ENCODE measurements at regions not wholly inside any gene's neighbourhood (a gene's known extent, or its start where the extent isn't known, plus 50 kb on each side); places are given as distances from the start of the nearest gene placed in this dataset.

DNA sequence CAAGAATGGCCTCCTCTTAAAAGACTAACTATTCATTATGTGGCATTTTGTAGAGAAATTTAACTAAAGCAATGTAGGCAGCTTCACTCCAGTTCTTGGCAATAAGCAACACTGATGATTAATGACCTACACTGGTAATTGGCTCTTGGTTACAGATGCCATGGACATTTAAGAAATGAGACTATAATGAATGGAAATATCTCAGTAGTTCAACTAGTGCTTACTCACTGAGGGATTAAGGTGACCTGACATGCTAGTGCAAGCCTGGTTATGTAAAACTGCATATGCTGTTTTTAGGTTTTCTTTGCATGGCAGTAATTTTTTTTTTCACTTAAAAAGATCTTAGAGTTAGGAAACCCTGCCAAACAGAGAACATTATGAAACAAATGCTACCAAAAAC, 152.7 kb upstream of the AADAT start:
- no peak for TF ChIP-seq CTCF (conservative IDR thresholded peaks at IDR 0.05; ENCODE audit: control insufficient read depth, insufficient read depth, low read depth, low read length)

GRCh38 chr4:170234800-170235199, 145.0 kb upstream of the AADAT start:
- TF ChIP-seq CTCF (conservative IDR thresholded peaks at IDR 0.05; ENCODE audit: control insufficient read depth, insufficient read depth, low read depth, low read length), result no peak
- DNase-seq (ENCODE audit: low read depth), result no peak
- no peak overlapping the region for H3K4me3 ChIP-seq (ENCODE audit: control insufficient read depth, low read depth, low read length)

More for the DNA sequence above, 152.7 kb upstream of the AADAT start:
- no peak overlapping the region for H3K4me3 ChIP-seq (ENCODE audit: control insufficient read depth, low read depth, low read length)
- DNase-seq (ENCODE audit: low read depth), result no peak

GRCh38 chr4:170231377-170231776, 141.6 kb upstream of the AADAT start:
- TF ChIP-seq CTCF (conservative IDR thresholded peaks at IDR 0.05; ENCODE audit: control insufficient read depth, insufficient read depth, low read depth, low read length), result no peak
- DNase-seq (ENCODE audit: low read depth), result no peak

DNA sequence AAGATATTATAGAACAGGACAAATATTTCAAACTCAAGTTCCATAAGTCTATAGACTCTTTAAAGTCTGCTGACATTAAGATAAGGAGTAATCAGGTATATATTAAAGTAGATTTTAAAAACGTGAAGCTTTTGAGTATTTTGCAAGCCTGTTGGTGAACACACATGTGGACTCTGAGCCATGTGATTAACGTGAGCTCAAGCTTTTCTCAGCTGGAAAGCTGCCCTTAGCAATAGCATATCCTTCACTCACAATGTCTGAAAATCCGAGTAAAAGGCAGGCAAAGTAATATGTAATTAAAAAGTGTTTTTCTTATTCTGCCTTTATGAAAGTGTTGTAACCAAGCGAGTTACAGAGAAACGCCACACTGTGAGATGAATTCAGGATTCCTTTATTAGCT, 140.5 kb upstream of the AADAT start:
- TF ChIP-seq CTCF (conservative IDR thresholded peaks at IDR 0.05; ENCODE audit: control insufficient read depth, insufficient read depth, low read depth, low read length), result no peak
- no peak for DNase-seq (ENCODE audit: low read depth)

More at GRCh38 chr4:170231377-170231776, 141.6 kb upstream of the AADAT start:
- H3K4me3 ChIP-seq (ENCODE audit: control insufficient read depth, low read depth, low read length), result no peak overlapping the region

DNA sequence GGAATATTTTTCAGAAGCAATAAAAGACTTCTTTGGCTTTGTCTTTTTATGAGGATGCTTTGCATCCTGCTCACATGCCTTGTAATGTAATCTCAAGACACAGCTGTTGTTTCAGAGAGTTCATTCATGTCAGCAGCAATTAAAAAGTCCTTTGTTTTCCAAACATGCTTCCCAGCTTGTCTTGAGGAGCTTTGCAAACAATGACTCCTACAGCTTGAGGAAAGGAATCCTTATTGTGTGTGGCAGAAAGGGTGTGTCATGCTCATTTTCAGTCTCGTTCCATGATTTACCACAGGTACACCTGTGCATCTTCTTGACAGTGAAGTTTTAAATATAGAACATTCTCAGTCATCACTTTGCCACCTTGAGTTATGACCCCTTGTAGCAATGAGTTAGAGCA, 139.2 kb upstream of the AADAT start:
- no peak for DNase-seq (ENCODE audit: low read depth)
- no peak for TF ChIP-seq CTCF (conservative IDR thresholded peaks at IDR 0.05; ENCODE audit: control insufficient read depth, insufficient read depth, low read depth, low read length)
- H3K4me3 ChIP-seq (ENCODE audit: control insufficient read depth, low read depth, low read length), result no peak overlapping the region

More for the DNA sequence above, 140.5 kb upstream of the AADAT start:
- H3K4me3 ChIP-seq (ENCODE audit: control insufficient read depth, low read depth, low read length), result no peak overlapping the region

GRCh38 chr4:170227928-170228327, 138.2 kb upstream of the AADAT start:
- no peak overlapping the region for H3K4me3 ChIP-seq (ENCODE audit: control insufficient read depth, low read depth, low read length)
- TF ChIP-seq CTCF (conservative IDR thresholded peaks at IDR 0.05; ENCODE audit: control insufficient read depth, insufficient read depth, low read depth, low read length), result peak; percentile 3
- DNase-seq (ENCODE audit: low read depth), result no peak

GRCh38 chr4:170226288-170226687, 136.5 kb upstream of the AADAT start:
- DNase-seq (ENCODE audit: low read depth), result no peak
- TF ChIP-seq CTCF (conservative IDR thresholded peaks at IDR 0.05; ENCODE audit: control insufficient read depth, insufficient read depth, low read depth, low read length), result no peak
- no peak overlapping the region for H3K4me3 ChIP-seq (ENCODE audit: control insufficient read depth, low read depth, low read length)
